Activated naive CD8-positive, alpha-beta T cell treated with anti-CD3 and anti-CD28 coated beads, Interleukin-2, amount 10 ng/mL, durations not matched to agents 7 days and 5 days (primary cell): ENCODE measurements at regions not wholly inside any gene's neighbourhood (a gene's known extent, or its start where the extent isn't known, plus 50 kb on each side); places are given as distances from the start of the nearest gene placed in this dataset.

Experiments used
- ATAC-seq: fragments of 150-1000 bp; cut with Tn5 transposase; one replicate; pipeline ENCODE4 v1.10.0; 2021; ENCODE audit warnings: low read depth, moderate library complexity
- POLR2A ChIA-PET: fragments of 350-600 bp; sonication (Branson Sonifier 250); formaldehyde crosslinking; loops from one replicate; lab custom pipeline; 2021; ENCODE audit warnings: antibody characterized with exemption; lab: Charles Lee
- DNase-seq: peaks from one replicate; pipeline ENCODE4 v3.0.0; 2021
- H3K27ac Mint-ChIP-seq: one replicate; pipeline ENCODE4 v1.8.0; 2022; ENCODE audit warnings: mild to moderate bottlenecking, mixed read lengths
- H3K27me3 Mint-ChIP-seq: one replicate; pipeline ENCODE4 v1.8.0; 2022; ENCODE audit warnings: mild to moderate bottlenecking, moderate library complexity, mixed read lengths
- H3K36me3 Mint-ChIP-seq: one replicate; pipeline ENCODE4 v1.8.0; 2021; ENCODE audit warnings: mild to moderate bottlenecking, mixed read lengths
- H3K4me1 Mint-ChIP-seq: one replicate; pipeline ENCODE4 v1.8.0; 2021; ENCODE audit warnings: mixed read lengths
- H3K4me3 Mint-ChIP-seq: one replicate; pipeline ENCODE4 v1.8.0; 2022; ENCODE audit warnings: mild to moderate bottlenecking, moderate library complexity, mixed read lengths
- H3K9me3 Mint-ChIP-seq: one replicate; pipeline ENCODE4 v1.8.0; 2021; ENCODE audit warnings: mixed read lengths

GRCh38 chr10:42937048-42937447 lies 139.8 kb upstream of the RET start:
- Mint-ChIP-seq H3K27ac (no peak overlapping the region), H3K9me3 (no peaks in the 10 kb centered on the region)
- DNase-seq = no peak

GRCh38 chr10:42937649-42938180 lies 139.2 kb upstream of the RET start:
- Mint-ChIP-seq H3K4me1 (peaks cover 10% of the 10 kb centered on the region), H3K4me3 (no peak overlapping the region), H3K9me3 (no peaks in the 10 kb centered on the region), H3K36me3 (no peaks in the 10 kb centered on the region), H3K27me3 (peaks cover 15% of the 10 kb centered on the region), H3K27ac (no peak overlapping the region)
- DNase-seq = no peak
- POLR2A ChIA-PET = no interaction called here
- ATAC-seq = no peak

More at GRCh38 chr10:42937048-42937447, 139.8 kb upstream of the RET start:
- Mint-ChIP-seq H3K36me3 (no peaks in the 10 kb centered on the region), H3K4me1 (peaks cover 10% of the 10 kb centered on the region), H3K27me3 (peaks cover 18% of the 10 kb centered on the region), H3K4me3 (no peak overlapping the region)
- POLR2A ChIA-PET = no interaction called here
- ATAC-seq = no peak

- peaks cover 11% of the 10 kb centered on the region for H3K27me3 Mint-ChIP-seq
- H3K27ac Mint-ChIP-seq = no peak overlapping the region
- H3K9me3 Mint-ChIP-seq = no peaks in the 10 kb centered on the region
- H3K4me1 Mint-ChIP-seq = peaks cover 7% of the 10 kb centered on the region
- DNase-seq (no peak), ATAC-seq (no peak)
- POLR2A ChIA-PET = no interaction called here
- H3K36me3 Mint-ChIP-seq = no peaks in the 10 kb centered on the region
- no peak overlapping the region for H3K4me3 Mint-ChIP-seq
These were observed 138.5 kb upstream of the RET start for GRCh38 chr10:42938351-42938750.

- Mint-ChIP-seq H3K36me3 (no peaks in the 10 kb centered on the region), H3K4me1 (peaks cover 3% of the 10 kb centered on the region), H3K27me3 (peaks cover 9% of the 10 kb centered on the region), H3K4me3 (no peak overlapping the region), H3K27ac (no peak overlapping the region), H3K9me3 (no peaks in the 10 kb centered on the region)
- DNase-seq = no peak
- POLR2A ChIA-PET = no interaction called here
- ATAC-seq = no peak
These were observed 137.6 kb upstream of the RET start for GRCh38 chr10:42939237-42939636.

- H3K9me3 Mint-ChIP-seq = no peaks in the 10 kb centered on the region
- no peak overlapping the region for H3K27ac Mint-ChIP-seq
- ATAC-seq (no peak), DNase-seq (no peak)
- peaks cover 12% of the 10 kb centered on the region for H3K27me3 Mint-ChIP-seq
- no peaks in the 10 kb centered on the region for H3K4me1 Mint-ChIP-seq
- POLR2A ChIA-PET = no interaction called here
- no peak overlapping the region for H3K4me3 Mint-ChIP-seq
- no peaks in the 10 kb centered on the region for H3K36me3 Mint-ChIP-seq
These were observed 137.0 kb upstream of the RET start for GRCh38 chr10:42939685-42940366.

GRCh38 chr10:42940487-42941294 lies 136.2 kb upstream of the RET start:
- H3K36me3 Mint-ChIP-seq = no peaks in the 10 kb centered on the region
- no peak overlapping the region for H3K27ac Mint-ChIP-seq
- DNase-seq = no peak
- H3K9me3 Mint-ChIP-seq = no peaks in the 10 kb centered on the region
- no peak overlapping the region for H3K4me3 Mint-ChIP-seq
- ATAC-seq = no peak
- H3K27me3 Mint-ChIP-seq = peaks cover 10% of the 10 kb centered on the region
- H3K4me1 Mint-ChIP-seq = no peaks in the 10 kb centered on the region
- POLR2A ChIA-PET = no interaction called here

GRCh38 chr10:42941295-42941644 lies 135.6 kb upstream of the RET start:
- Mint-ChIP-seq H3K9me3 (no peaks in the 10 kb centered on the region), H3K4me3 (no peak overlapping the region), H3K4me1 (no peaks in the 10 kb centered on the region), H3K27me3 (peaks cover 14% of the 10 kb centered on the region), H3K36me3 (no peaks in the 10 kb centered on the region), H3K27ac (no peak overlapping the region)
- DNase-seq = no peak
- POLR2A ChIA-PET = no interaction called here
- no peak for ATAC-seq

- Mint-ChIP-seq H3K27me3 (peaks cover 17% of the 10 kb centered on the region), H3K4me1 (no peaks in the 10 kb centered on the region), H3K27ac (no peak overlapping the region), H3K4me3 (no peak overlapping the region), H3K36me3 (no peaks in the 10 kb centered on the region), H3K9me3 (no peaks in the 10 kb centered on the region)
- DNase-seq (no peak), ATAC-seq (no peak)
- POLR2A ChIA-PET = no interaction called here
These were observed 135.1 kb upstream of the RET start for GRCh38 chr10:42941790-42942189.

- Mint-ChIP-seq H3K27me3 (peaks cover 19% of the 10 kb centered on the region), H3K9me3 (no peaks in the 10 kb centered on the region), H3K27ac (no peak overlapping the region), H3K4me1 (no peaks in the 10 kb centered on the region), H3K36me3 (no peaks in the 10 kb centered on the region), H3K4me3 (no peak overlapping the region)
- DNase-seq = no peak
- POLR2A ChIA-PET = interaction anchor here (0.5 kb wide), 1 partner anchor 559 kb away, joined by 3 read pairs; no protein-coding TSS in a partner anchor
- no peak for ATAC-seq
These were observed 134.5 kb upstream of the RET start for GRCh38 chr10:42942279-42942950.

GRCh38 chr10:42943025-42943818 lies 133.6 kb upstream of the RET start:
- Mint-ChIP-seq H3K9me3 (no peaks in the 10 kb centered on the region), H3K27ac (no peak overlapping the region)

GRCh38 chr10:42948040-42948439 lies 128.8 kb upstream of the RET start:
- Mint-ChIP-seq H3K4me3 (no peak overlapping the region), H3K4me1 (no peaks in the 10 kb centered on the region), H3K27ac (no peak overlapping the region), H3K36me3 (no peaks in the 10 kb centered on the region), H3K9me3 (no peaks in the 10 kb centered on the region), H3K27me3 (peaks cover 38% of the 10 kb centered on the region)
- DNase-seq (no peak), ATAC-seq (no peak)
- POLR2A ChIA-PET = no interaction called here

More at GRCh38 chr10:42943025-42943818, 133.6 kb upstream of the RET start:
- DNase-seq = no peak
- POLR2A ChIA-PET = no interaction called here
- Mint-ChIP-seq H3K4me3 (no peak overlapping the region), H3K36me3 (no peaks in the 10 kb centered on the region), H3K4me1 (no peaks in the 10 kb centered on the region), H3K27me3 (peaks cover 26% of the 10 kb centered on the region)
- no peak for ATAC-seq

GRCh38 chr10:42949287-42949686 lies 127.6 kb upstream of the RET start:
- H3K4me3 Mint-ChIP-seq = no peak overlapping the region
- no peak overlapping the region for H3K27ac Mint-ChIP-seq
- H3K4me1 Mint-ChIP-seq = no peaks in the 10 kb centered on the region
- ATAC-seq (no peak), DNase-seq (no peak)
- no peaks in the 10 kb centered on the region for H3K36me3 Mint-ChIP-seq
- POLR2A ChIA-PET = no interaction called here
- H3K9me3 Mint-ChIP-seq = no peaks in the 10 kb centered on the region
- peaks cover 34% of the 10 kb centered on the region for H3K27me3 Mint-ChIP-seq
